Ascending aorta (tissue), 2 donors: ENCODE measurements at regions not wholly inside any gene's neighbourhood (a gene's known extent, or its start where the extent isn't known, plus 50 kb on each side); places are given as distances from the start of the nearest gene placed in this dataset.

Experiments used
- DNase-seq, 2 donors: peaks; one replicate each; pipeline ENCODE4 v3.0.0-alpha.2; 2019; ENCODE audit warnings: low spot score in 2 of 2
- H3K27ac ChIP-seq, 2 donors: fragments of 200-600 bp; sonication (generic); one replicate each; pipeline ENCODE4 v1.5.1; 2016 to 2017; ENCODE audit warnings: mild to moderate bottlenecking in 1 of 2
- H3K27me3 ChIP-seq: fragments of 200-600 bp; sonication (generic); one replicate; pipeline ENCODE4 v1.5.1; 2017
- H3K36me3 ChIP-seq, 2 donors: fragments of 200-600 bp; sonication (generic); one replicate each; pipeline ENCODE4 v1.5.1; 2016
- H3K4me1 ChIP-seq, 2 donors: fragments of 200-600 bp; sonication (generic); one replicate each; pipeline ENCODE4 v1.5.1; 2016 to 2017; ENCODE audit warnings: mild to moderate bottlenecking in 1 of 2
- H3K4me3 ChIP-seq, 2 donors: fragments of 200-600 bp; sonication (generic); one replicate each; pipeline ENCODE4 v1.5.1; 2016 to 2017; ENCODE audit warnings: mild to moderate bottlenecking in 1 of 2
- H3K9me3 ChIP-seq, 2 donors: fragments of 200-600 bp; sonication (generic); one replicate each; pipeline ENCODE4 v1.5.1; 2016
- intact Hi-C: fragments of 100-400 bp; cut with DNase I; formaldehyde crosslinking; loops from one replicate; pipeline ENCODE4 v1.15.1; 2023
- TF ChIP-seq, protein P1 (sequence below), 3 experiments: fragments of 200-600 bp in 2 of 3; fragments of 450-650 bp in 1 of 3; sonication (generic) in 2 of 3; IDR thresholded peaks; one replicate each; pipeline ENCODE4 v1.5.1; 2016 to 2019; ENCODE audit warnings: antibody characterized with exemption in 3 of 3, mild to moderate bottlenecking in 1 of 3, moderate library complexity in 1 of 3

DNA sequence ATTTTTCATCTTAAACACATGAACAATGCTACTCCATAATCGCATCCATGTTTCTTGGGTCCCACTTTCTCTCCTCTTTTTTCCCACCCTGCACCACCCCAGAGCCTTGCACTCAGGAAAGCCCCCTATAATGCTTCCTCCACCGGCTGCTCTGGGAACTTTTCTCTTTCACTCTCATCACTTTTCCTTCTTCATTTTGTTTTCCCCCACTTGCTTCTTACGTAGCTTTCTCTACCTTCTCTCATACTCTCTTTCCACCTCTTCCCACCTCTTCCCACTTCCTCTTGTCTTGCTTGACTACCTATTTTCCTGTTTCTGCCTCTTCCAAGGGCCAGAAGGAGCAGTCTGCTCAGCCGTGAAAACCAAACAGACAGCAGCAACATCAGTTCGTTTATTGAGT is 229.5 kb upstream of the RHOBTB1 start:
- intact Hi-C loops, result no loop called here
- TF ChIP-seq, protein P1, sequence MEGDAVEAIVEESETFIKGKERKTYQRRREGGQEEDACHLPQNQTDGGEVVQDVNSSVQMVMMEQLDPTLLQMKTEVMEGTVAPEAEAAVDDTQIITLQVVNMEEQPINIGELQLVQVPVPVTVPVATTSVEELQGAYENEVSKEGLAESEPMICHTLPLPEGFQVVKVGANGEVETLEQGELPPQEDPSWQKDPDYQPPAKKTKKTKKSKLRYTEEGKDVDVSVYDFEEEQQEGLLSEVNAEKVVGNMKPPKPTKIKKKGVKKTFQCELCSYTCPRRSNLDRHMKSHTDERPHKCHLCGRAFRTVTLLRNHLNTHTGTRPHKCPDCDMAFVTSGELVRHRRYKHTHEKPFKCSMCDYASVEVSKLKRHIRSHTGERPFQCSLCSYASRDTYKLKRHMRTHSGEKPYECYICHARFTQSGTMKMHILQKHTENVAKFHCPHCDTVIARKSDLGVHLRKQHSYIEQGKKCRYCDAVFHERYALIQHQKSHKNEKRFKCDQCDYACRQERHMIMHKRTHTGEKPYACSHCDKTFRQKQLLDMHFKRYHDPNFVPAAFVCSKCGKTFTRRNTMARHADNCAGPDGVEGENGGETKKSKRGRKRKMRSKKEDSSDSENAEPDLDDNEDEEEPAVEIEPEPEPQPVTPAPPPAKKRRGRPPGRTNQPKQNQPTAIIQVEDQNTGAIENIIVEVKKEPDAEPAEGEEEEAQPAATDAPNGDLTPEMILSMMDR (IDR thresholded peaks at IDR 0.05), result no peak
- Histone ChIP-seq H3K4me1 (no peaks in the 10 kb centered on the region), H3K27me3 (no peaks in the 10 kb centered on the region), H3K4me3 (no peak overlapping the region), H3K36me3 (no peaks in the 10 kb centered on the region), H3K9me3 (no peaks in the 10 kb centered on the region), H3K27ac (no peak overlapping the region)
- no peak for DNase-seq

DNA sequence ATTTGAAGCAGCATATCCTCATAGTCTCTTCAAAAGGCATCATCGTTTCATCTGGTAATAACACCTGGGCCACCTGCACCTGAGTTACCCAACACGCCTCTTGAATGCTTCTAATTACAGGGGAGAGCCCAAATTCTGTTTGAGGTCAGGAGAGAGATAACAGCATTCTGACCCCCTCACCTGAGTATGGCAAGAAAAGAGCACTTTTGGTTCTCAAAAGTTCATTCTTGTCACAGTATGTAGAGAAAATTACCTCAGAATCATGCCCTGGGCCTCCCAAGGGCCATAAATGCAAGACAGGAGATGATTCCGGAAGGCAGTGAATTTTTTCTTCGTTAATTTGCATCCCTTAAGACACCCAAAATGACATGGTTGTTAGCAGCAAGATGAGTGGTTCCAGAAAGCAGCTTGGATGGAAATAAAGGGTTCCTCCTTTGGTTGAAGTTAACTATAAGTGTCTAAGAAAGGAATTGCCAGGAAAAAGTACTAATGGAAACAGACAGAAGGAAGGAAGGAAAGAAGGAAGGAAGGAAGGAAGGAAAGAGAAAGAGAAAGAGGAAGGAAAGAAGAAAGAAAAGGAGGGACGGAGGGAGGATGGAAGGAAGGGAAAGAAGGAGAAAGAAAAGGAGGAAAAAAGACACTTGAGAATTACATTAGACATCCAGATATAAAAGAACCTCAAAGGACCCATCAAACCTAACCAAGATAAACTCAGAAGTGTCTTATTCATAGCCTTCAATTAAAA is 228.4 kb upstream of the RHOBTB1 start:
- Histone ChIP-seq H3K4me3 (no peak overlapping the region), H3K27ac (no peak overlapping the region), H3K36me3 (no peaks in the 10 kb centered on the region), H3K27me3 (no peaks in the 10 kb centered on the region), H3K9me3 (peaks cover 0 to 4% of the 10 kb centered on the region in 2 donors), H3K4me1 (no peaks in the 10 kb centered on the region)
- intact Hi-C loops, result no loop called here
- TF ChIP-seq, protein P1 (IDR thresholded peaks at IDR 0.05), result no peak
- DNase-seq, result no peak

DNA sequence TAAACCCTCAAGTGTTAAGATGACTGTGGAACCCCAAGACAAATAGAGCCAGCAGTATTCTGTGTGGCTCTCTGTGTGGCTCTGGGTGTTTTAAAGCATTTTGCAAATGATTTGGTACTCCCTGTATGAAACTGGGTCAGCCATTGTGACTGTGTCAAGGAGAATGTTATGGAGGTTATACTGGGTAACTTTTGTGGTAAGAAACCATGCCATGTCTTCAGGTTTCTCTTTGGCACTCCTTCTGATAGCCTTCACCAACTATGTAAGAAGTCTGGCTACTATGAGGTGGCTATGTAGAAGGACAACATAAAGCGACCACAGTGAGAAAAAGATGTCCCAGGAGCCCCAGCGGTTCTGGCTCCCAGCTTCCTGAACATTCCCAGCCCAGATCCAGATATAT is 226.6 kb upstream of the RHOBTB1 start:
- Histone ChIP-seq H3K36me3 (no peaks in the 10 kb centered on the region), H3K4me1 (peaks cover 0 to 2% of the 10 kb centered on the region in 2 donors), H3K4me3 (no peak overlapping the region), H3K9me3 (peaks cover 0 to 4% of the 10 kb centered on the region in 2 donors), H3K27ac (no peak overlapping the region), H3K27me3 (no peaks in the 10 kb centered on the region)
- intact Hi-C loops, result no loop called here
- TF ChIP-seq, protein P1 (IDR thresholded peaks at IDR 0.05), result no peak
- no peak for DNase-seq

DNA sequence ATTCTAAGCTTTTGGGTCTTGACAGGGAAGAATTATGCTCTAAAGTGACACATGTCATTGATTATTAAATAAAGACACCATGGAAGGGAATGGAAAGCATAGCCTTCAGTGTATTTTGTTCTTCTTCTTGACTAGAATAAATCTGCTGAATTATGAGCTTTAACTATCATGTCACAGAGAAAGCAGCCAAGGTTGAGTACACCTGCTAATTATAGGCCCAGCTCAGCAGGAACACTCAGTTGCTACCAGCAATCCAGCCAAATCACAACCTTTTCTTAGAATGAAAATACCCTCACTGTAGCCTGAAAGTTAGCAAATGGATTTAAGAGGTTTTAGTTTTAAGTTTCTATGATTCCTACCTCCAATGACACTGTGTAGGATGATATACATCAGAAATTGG is 225.3 kb upstream of the RHOBTB1 start:
- no peak overlapping the region for H3K27ac ChIP-seq
- H3K4me3 ChIP-seq, result no peak overlapping the region
- peaks cover 0 to 4% of the 10 kb centered on the region in 2 donors for H3K9me3 ChIP-seq
- no peaks in the 10 kb centered on the region for H3K27me3 ChIP-seq
- peaks cover 0 to 4% of the 10 kb centered on the region in 2 donors for H3K4me1 ChIP-seq
- TF ChIP-seq, protein P1 (IDR thresholded peaks at IDR 0.05), result no peak
- no peaks in the 10 kb centered on the region for H3K36me3 ChIP-seq
- DNase-seq, result no peak
- intact Hi-C loops, result no loop called here

DNA sequence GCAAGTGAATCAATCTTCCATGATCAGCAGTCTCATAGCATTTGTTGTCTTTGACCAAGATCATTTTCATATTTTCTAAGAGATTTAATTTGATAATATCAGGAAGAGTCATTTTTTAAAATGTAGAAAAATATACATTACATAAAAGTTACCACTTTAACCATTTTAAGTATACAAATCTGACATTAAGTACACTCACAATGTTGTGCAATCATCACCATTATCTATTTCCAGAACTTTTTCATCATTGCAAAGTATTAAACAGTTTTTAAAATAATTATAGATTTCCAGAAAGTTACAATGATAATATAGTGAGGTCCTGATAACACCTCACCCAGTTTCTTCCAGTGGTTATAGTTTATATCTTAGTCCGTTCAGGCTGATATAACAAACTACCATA is 222.5 kb upstream of the RHOBTB1 start:
- TF ChIP-seq, protein P1 (IDR thresholded peaks at IDR 0.05), result no peak
- peaks cover 0 to 4% of the 10 kb centered on the region in 2 donors for H3K4me1 ChIP-seq
- no peak overlapping the region for H3K27ac ChIP-seq
- H3K27me3 ChIP-seq, result no peaks in the 10 kb centered on the region
- DNase-seq, result no peak
- no peaks in the 10 kb centered on the region for H3K36me3 ChIP-seq
- intact Hi-C loops, result no loop called here
- H3K9me3 ChIP-seq, result peaks cover 0 to 4% of the 10 kb centered on the region in 2 donors
- H3K4me3 ChIP-seq, result no peak overlapping the region
